ENCODE measurements at regions not wholly inside any gene's neighbourhood (a gene's known extent, or its start where the extent isn't known, plus 50 kb on each side); places are given as distances from the start of the nearest gene placed in this dataset.
"Not testable (repeated sequence)": the region's sequence is repeated elsewhere in the genome, so short reads cannot be mapped to it uniquely, and the experiment has no call there.

GRCh38 chr13:39895254-39895653, 239.8 kb downstream of the COG6 start:
- no peak for DNase-seq

GRCh38 chr13:39897636-39898035, 242.2 kb downstream of the COG6 start:
- DNase-seq = no peak

GRCh38 chr13:39900106-39900750, 244.8 kb downstream of the COG6 start:
- DNase-seq = no peak

- DNase-seq = no peak
Measured at GRCh38 chr13:39904959-39905358, 249.5 kb downstream of the COG6 start.

- DNase-seq = no peak
Measured at GRCh38 chr13:39909634-39910033, 254.2 kb downstream of the COG6 start.

GRCh38 chr13:39910041-39910440, 254.6 kb downstream of the COG6 start:
- no peak for DNase-seq

GRCh38 chr13:39910833-39911232, 255.4 kb downstream of the COG6 start:
- DNase-seq = no peak

- no peak for DNase-seq
Measured at GRCh38 chr13:39913339-39913738, 257.9 kb downstream of the COG6 start.

GRCh38 chr13:39913928-39914327, 258.5 kb downstream of the COG6 start:
- no peak for DNase-seq

- no peak for DNase-seq
Measured at GRCh38 chr13:39915418-39915817, 260.0 kb downstream of the COG6 start.

- DNase-seq = no peak
Measured at GRCh38 chr13:39916330-39916729, 260.9 kb downstream of the COG6 start.

- DNase-seq = no peak
Measured at GRCh38 chr13:39918620-39919236, 263.3 kb downstream of the COG6 start.

- DNase-seq = no peak
Measured at GRCh38 chr13:39920613-39921012, 265.2 kb downstream of the COG6 start.

GRCh38 chr13:39926345-39926744, 270.9 kb downstream of the COG6 start:
- no peak for DNase-seq

GRCh38 chr13:39928261-39928660, 272.8 kb downstream of the COG6 start:
- no peak for DNase-seq

GRCh38 chr13:39929583-39929982, 274.1 kb downstream of the COG6 start:
- no peak for DNase-seq

- DNase-seq = no peak
Measured at GRCh38 chr13:39930060-39930459, 274.6 kb downstream of the COG6 start.

- no peak for DNase-seq
Measured at GRCh38 chr13:39930544-39931444, 275.3 kb downstream of the COG6 start.

GRCh38 chr13:39931505-39931904, 276.0 kb downstream of the COG6 start:
- DNase-seq = no peak

- not testable (repeated sequence) for DNase-seq
Measured at GRCh38 chr13:39932514-39932913, 277.1 kb downstream of the COG6 start.

- DNase-seq = no peak
Measured at GRCh38 chr13:39935155-39935554, 279.7 kb downstream of the COG6 start.

GRCh38 chr13:39938596-39938995, 283.1 kb downstream of the COG6 start:
- no peak for DNase-seq

- DNase-seq = no peak
Measured at GRCh38 chr13:39941236-39941635, 285.8 kb downstream of the COG6 start.
